SK-N-SH treated with all-trans-retinoic acid at 6 μM for 48 hours (cell line): ENCODE measurements at regions not wholly inside any gene's neighbourhood (a gene's known extent, or its start where the extent isn't known, plus 50 kb on each side); places are given as distances from the start of the nearest gene placed in this dataset.

Experiments
- ARNTL ChIP-seq: fragments of 450-650 bp; formaldehyde crosslinking; IDR thresholded peaks from 2 replicates; pipeline ENCODE4 v1.5.0; 2020; ENCODE audit warnings: low read depth, mild to moderate bottlenecking, moderate library complexity, borderline replicate concordance
- ISL1 ChIP-seq: fragments of 250-450 bp; sonication (Bioruptor Pico); IDR thresholded peaks from 2 replicates; pipeline ENCODE4 v2.1.2; 2022; ENCODE audit warnings: mild to moderate bottlenecking, moderate library complexity
- OSR1 ChIP-seq: fragments of 250-450 bp; sonication (Bioruptor Pico); IDR thresholded peaks from 2 replicates; pipeline ENCODE4 v1.8.0; 2022; ENCODE audit warnings: moderate library complexity, mild to moderate bottlenecking, inconsistent platforms
- PATZ1 ChIP-seq: fragments of 250-450 bp; sonication (Bioruptor Pico); IDR thresholded peaks from 2 replicates; pipeline ENCODE4 v1.8.0; 2020; ENCODE audit warnings: mild to moderate bottlenecking, moderate library complexity, borderline replicate concordance
- SNAI2 ChIP-seq: fragments of 250-450 bp; sonication (Bioruptor Pico); IDR thresholded peaks from 2 replicates; pipeline ENCODE4 v1.5.0; 2020; ENCODE audit warnings: mild to moderate bottlenecking, moderate library complexity
- TOX ChIP-seq: fragments of 250-450 bp; sonication (Bioruptor Pico); IDR thresholded peaks from 2 replicates; pipeline ENCODE4 v1.8.0; 2021; ENCODE audit warnings: mild to moderate bottlenecking, moderate library complexity, borderline replicate concordance
- ZC3H10 ChIP-seq: fragments of 250-450 bp; sonication (Bioruptor Pico); IDR thresholded peaks from 2 replicates; pipeline ENCODE4 v1.5.1; 2021; ENCODE audit warnings: mild to moderate bottlenecking, moderate library complexity
- ZFP3 ChIP-seq: fragments of 250-450 bp; sonication (Bioruptor Pico); IDR thresholded peaks from 2 replicates; pipeline ENCODE4 v1.5.0; 2020; ENCODE audit warnings: mild to moderate bottlenecking, moderate library complexity
- ZFP30 ChIP-seq: fragments of 450-650 bp; formaldehyde crosslinking; IDR thresholded peaks from 2 replicates; pipeline ENCODE4 v1.5.0; 2022; ENCODE audit warnings: mild to moderate bottlenecking, moderate library complexity
- ZNF565 ChIP-seq: fragments of 450-650 bp; formaldehyde crosslinking; conservative IDR thresholded peaks from 2 replicates; pipeline ENCODE4 v1.5.0; 2020; ENCODE audit warnings: low read depth, mild to moderate bottlenecking, moderate library complexity

- no peak for TF ChIP-seq ZFP30 (CRISPR knock-in tag)
- TF ChIP-seq SNAI2 (CRISPR knock-in tag) = no peak
- no peak for TF ChIP-seq ARNTL (CRISPR knock-in tag)
- no peak for TF ChIP-seq ZNF565 (CRISPR knock-in tag)
- TF ChIP-seq OSR1 (CRISPR knock-in tag) = no peak
- TF ChIP-seq ZFP3 (CRISPR knock-in tag) = no peak
- no peak for TF ChIP-seq ISL1 (CRISPR knock-in tag)
- TF ChIP-seq ZC3H10 (CRISPR knock-in tag) = no peak
- TF ChIP-seq TOX = no peak
- no peak for TF ChIP-seq PATZ1
Observed at GRCh38 chr12:93254911-93255310, 122.8 kb upstream of the NUDT4 start.
